ENCODE measurements at regions not wholly inside any gene's neighbourhood (a gene's known extent, or its start where the extent isn't known, plus 50 kb on each side); places are given as distances from the start of the nearest gene placed in this dataset.
"Not testable (repeated sequence)": the region's sequence is repeated elsewhere in the genome, so short reads cannot be mapped to it uniquely, and the experiment has no call there.

- H3K4me3 ChIP-seq (ENCODE audit: control insufficient read depth in 1 of 7, extremely low read depth in 1 of 7, insufficient read depth in 4 of 7, low read depth in 2 of 7, low read length in 6 of 7); H3K36me3 ChIP-seq (ENCODE audit: control insufficient read depth in 4 of 4, insufficient read depth in 4 of 4, low read length in 3 of 4); H3K4me1 ChIP-seq (ENCODE audit: control extremely low read depth in 1 of 4, control insufficient read depth in 4 of 4, insufficient read depth in 4 of 4, low read length in 3 of 4); CTCF ChIA-PET; H3K9me3 ChIP-seq (ENCODE audit: control extremely low read depth in 1 of 5, control insufficient read depth in 4 of 5, insufficient read depth in 2 of 5, low read depth in 1 of 5, low read length in 4 of 5); H3K27ac ChIP-seq (ENCODE audit: insufficient read depth in 1 of 2, low read depth in 1 of 2, low read length in 2 of 2, poor library complexity in 1 of 2, severe bottlenecking in 2 of 2); POLR2A ChIA-PET; DNase-seq: not testable (repeated sequence)
- H3K27me3 ChIP-seq (replicated peaks in 2 of 5; ENCODE audit: control insufficient read depth in 4 of 5, insufficient read depth in 5 of 5, low read length in 4 of 5): peaks cover 0 to 40% (median 9%) of the 10 kb centered on the region in 5 experiments
- 82% methylated on average over 5 of the region's 13 CpGs for WGBS (ENCODE audit: insufficient coverage)
Measured at GRCh38 chr2:130248355-130248754, 50.1 kb upstream of the TUBA3E start.

Data from common myeloid progenitor, CD34-positive (primary cell).